GM19351 (cell line): ENCODE measurements at regions not wholly inside any gene's neighbourhood (a gene's known extent, or its start where the extent isn't known, plus 50 kb on each side); places are given as distances from the start of the nearest gene placed in this dataset.
A peak's percentile ranks its signal among the peaks of the same experiment; 100 is the strongest.

ENCODE experiments used
- ATAC-seq: cut with Tn5 transposase; IDR thresholded peaks from one replicate; pipeline ENCODE4 v1.9.1; 2021; ENCODE audit warnings: mild to moderate bottlenecking, moderate library complexity; ENCODE audit not compliant: unreplicated experiment

DNA sequence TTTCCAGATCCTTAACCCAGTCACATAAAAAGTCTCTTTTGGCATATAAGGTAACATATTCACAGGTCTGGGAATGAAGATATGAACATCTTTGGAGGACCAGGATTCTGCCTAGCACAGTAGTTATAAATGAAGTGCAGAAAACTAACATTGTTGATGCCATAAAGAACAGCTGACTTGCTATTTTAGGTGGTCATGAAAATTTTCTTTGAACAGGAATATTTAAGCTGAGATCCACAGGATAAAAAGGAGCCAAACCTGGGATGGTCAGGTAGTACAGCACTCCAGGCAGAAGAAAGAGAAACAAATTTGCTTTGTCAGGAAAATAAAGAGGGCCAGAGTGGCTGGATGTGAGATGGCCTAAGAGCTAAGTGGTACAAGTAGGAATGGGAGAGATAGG, 80.0 kb downstream of the CENPW start:
- ATAC-seq, result no peak

DNA sequence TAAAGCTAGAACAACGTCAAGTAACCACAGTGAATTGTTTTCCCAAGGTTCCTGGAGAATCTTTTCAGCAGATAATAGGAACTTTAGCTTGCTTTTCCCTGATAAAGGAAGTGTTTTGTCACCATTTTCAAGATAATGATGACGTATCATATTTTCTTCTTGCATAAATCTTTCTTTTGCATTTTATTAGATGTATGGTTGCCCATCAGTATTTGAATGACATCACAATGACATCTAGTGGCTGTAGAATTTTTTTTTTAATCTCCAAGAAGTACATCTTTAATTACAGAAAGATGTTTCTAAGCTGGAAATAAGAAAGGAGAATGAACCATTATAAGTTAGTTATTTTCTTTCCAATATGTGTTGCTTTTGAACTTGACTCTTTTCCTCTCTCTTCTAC, 83.0 kb downstream of the CENPW start:
- ATAC-seq, result no peak

DNA sequence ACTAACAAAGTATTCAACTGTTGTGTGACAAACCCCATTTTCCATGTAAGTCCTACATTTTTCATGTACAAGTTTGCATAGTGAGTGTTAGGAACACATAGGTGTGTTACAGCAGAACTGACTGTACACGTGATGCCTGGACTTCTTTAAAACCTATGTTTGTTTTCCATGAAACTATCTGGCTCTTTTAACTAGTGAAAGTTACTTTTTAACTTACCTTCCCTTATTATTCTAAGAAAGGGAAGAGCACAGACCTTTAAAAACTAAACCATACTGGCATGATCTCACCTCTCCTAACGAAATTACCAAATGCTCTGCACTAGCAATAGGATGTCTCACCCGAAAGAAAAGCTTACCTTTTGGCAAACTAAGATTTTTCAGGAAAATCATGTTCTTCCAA, 87.8 kb downstream of the CENPW start:
- ATAC-seq, result no peak

DNA sequence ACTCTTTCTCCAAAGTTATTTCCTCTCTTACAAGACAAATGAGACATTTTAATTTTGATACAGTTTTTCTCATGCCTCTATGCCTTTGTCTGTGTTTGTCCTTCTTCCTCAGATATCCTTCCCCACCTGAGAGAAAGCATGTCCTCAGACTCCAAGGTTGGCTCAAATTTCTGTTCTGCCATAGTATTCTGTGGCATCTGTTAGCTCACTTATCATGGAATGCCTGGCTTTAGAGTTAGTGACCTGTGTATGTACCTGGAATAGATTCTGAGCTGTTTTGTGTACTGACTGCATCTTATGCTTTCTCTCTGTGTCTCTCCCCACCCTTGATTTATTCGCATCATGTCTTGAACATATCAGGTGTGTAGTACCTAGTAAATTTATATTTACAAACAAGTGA, 90.0 kb downstream of the CENPW start:
- no peak for ATAC-seq

DNA sequence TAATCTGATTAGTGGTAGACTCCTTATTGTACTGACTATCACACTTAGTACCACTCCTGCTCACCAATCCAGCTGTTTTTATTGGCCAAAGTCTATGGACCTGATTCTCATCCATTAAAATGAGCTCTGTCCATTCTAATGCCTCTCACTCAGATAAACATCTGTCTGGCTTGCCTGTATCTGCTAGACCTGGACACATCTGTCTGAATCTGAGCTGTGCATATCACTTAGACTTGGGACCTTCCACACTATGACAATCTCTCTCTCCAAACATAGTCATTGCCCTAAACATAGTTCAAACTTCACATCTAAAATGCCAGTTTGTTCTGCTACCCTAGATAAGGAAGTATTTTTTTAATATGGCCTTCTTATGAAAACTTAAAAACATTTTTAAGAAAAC, 92.6 kb downstream of the CENPW start:
- no peak for ATAC-seq

DNA sequence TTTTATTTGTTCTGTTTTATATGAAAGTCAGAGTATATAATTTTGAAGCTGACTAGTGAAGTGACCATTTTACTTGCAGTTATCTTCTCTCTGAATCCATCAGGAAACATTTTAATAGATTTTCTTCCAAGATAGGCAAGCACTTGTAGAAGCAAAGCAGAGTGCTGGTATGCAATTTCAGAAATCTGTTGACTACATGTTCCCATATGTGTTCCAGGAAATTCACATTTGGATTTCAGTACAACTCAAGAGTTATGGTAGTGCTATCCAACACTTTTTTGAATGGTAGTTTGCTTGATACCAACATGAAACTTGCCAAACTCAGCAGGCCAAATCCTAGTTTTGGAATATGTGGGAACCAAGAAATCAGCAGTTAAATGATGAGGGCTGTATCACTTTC, 94.0 kb downstream of the CENPW start:
- ATAC-seq, result no peak

DNA sequence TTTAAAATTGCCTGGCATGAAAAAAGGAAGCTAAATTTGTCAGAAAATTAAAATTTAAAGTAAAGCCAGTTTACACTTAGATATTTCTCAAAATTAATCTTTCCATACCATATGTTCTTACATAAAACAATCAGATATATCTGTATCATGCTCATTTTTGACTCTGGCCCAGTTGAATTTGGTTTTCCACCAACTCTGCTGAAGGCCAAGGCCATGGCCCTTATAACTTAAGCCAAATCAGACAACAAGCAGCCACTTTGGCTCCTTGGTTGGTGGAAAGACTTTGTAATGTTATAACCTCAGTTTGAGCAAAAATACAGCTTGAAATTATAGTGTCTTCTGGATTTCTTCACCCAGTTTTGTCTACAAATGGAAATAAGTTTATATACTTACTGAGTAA, 97.3 kb downstream of the CENPW start:
- ATAC-seq, result no peak

DNA sequence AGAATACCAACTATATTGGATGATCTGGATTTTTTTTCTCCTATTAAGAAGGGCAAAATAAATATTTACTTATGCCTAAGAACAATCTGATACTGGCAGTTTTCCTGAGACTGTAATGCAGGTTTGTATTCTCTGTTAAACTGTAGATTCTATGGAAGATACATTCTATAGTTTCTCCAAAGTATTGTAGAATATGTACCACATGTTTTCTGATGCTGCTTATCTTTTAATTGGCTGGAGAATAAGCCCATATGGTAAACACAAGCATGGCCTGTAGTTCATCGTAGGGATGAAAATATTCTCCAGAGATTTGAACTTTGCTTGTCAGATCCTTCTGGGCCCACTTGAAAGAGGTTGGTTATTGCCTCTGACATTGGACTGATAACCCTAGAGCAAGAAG, 99.1 kb downstream of the CENPW start:
- no peak for ATAC-seq

DNA sequence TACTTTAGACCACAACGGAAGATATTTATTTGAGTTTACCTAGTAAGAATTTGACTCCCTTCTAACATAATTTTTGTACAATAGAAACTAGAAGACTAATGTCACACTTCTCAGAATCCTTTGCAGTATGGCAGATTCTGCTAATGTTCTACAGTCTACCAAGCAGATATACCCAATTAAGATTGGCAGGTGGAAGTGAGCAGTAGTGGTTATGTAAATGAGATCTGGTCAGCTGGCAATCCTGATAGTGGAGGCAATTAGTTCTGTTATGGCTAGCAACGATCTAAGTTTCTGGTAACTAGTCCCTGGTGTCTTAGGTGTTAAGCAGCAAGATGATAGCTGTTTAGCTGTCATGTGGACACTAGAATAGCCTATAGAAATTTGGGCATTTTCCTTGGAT, 101.0 kb downstream of the CENPW start:
- ATAC-seq, result no peak

DNA sequence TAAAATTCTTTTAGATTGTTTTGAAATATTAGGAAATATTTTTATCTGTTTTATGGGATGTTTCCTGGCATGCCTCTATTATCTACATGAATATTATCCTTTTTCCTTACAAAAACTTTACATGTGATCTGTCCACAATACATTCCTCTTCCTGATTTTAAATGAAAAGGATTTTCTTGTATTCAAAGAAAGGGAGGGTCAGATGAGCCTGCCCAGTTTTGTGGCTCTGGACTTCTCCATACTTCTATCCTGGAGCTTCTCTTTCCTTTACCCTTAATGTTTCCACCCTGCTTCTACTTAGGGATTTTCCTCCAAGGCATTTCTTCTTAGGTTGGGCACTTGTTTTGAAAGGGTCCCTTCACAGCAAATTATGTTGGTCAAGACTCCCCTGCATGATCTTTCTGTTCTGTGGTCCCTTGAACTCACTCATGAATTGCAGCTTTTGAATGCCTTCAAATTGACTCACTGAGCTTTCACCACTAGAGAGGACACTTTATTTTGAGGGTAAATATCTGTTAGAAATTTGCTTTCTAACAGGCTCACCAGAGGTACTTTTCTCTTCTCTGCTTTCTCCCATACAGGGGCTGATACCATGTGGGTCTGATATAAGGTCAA, 104.9 kb downstream of the CENPW start:
- ATAC-seq, result no peak

DNA sequence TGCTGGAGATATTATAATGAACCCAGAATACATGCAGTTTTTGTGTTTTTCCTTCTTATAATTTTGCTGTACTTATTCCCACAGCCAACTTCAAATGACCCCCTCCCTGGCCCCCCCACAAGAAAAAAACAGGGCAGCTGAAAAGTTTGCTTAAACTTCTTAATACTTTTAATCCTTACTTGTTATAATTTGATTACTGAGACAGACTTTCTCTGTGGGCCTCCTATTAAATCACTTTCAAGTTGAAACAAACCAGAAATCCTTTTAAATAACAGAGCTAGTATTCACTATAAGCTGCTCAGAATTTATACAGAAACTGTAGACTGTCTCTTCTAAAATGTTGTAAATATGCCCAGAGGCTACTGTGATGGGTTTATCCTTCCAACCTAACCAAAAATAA, 106.3 kb downstream of the CENPW start:
- ATAC-seq, result no peak

DNA sequence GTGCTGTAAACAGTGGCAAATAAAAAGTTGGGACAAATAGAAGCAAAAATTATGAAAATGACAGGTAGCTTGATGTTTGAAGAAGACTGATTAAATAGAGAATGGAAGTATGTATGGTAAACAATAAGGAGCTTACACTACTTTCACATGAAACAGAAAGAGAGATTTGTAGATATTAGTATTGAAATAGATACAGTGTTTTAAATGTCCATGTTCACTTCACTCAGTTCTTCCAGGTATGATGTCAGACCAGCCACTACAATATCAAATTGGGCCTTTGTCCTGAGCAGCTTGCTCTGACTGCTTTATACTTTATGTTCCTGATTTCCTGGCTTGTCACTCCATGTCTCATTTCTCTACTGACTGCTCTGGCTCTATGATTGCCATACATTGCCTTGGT, 107.5 kb downstream of the CENPW start:
- peak; percentile 59 for ATAC-seq

DNA sequence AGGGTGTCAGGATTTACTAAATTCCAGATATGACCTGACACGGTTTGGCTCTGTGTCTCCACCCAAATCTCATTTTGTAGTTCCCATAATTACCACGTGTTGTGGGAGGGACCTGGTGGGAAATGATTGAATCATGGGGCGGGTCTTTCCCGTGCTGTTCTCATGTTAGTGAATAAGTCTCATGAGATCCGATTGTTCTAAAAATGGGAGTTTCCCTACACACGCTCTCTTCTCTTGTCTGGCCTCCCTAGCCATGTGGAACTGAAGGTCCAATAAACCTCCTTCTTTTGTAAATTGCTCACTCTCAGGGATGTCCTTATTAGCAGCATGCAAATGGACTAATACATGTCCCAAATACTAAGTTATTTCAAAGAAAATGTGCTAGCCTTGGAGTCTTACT, 121.1 kb downstream of the CENPW start:
- no peak for ATAC-seq

DNA sequence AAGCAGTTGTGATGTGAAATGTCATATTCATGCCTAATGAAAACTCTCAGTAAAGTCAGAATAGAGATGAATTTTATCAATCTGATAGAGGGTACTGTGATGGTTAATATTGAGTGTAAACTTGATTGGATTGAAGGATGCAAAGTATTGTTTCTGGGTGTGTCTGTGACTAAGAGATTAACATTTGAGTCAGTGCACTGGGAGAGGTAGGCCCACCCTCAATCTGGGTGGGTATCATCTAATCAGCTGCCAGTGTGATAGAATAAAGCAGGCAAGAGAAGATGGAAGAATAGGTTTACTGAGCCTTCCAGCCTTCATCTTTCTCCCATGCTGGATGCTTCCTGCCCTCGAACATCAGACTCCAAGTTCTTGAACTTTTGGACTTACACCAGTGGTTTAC, 124.3 kb downstream of the CENPW start:
- ATAC-seq, result no peak

DNA sequence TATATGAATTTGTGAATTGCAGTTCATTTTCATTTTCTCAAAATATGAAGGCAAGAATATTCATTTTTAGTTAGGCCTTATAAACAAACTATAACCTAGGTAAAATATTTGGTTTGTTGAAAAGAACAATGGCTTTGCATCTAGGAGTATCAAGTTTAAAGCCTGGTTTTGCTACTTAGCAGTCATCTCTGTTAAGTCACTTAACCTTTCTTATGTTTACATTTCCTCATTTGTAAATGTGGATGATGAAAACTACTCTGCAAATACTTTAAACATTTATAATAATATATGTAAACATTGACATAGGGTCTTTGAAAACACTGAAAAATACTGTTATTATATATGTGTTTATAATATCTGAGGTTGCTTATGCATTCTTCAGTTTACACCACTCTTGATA, 135.5 kb downstream of the CENPW start:
- ATAC-seq, result no peak

DNA sequence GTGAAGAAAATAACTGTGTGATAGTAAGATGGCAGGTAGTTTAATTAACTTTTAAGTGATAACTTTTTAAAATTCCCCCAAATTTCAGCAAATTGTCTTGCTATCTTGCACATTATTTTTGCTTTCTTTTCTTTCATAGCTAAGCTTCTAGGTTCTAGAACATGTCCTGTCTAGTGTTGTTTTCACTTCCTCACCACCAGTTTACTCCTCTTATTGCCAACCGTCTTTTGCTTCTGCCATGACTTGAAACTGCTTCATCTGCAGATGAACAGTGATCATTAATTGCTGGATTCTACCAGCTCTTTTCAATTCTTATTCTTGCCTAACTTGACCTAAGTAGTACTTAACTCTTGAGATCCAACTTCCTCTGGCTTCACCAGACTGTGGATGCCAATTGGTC, 137.8 kb downstream of the CENPW start:
- peak; percentile 91 for ATAC-seq

DNA sequence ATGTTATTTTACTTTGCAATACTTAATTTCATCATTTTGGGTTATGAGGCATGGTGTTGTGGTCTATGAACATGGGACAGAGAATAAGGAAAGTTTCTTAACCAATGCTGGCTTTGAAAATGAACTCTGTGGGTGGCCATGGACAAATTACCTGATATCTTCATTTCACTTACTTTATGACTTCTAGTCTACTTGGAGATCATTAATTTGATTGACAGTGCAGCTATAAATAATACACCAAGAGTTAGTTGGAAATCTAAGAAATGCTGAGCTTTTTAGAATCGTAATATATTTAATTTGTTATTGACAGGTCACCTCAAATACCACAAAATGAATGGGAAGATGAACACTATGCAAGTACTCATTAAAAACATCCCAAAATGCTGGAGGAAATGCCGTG, 140.4 kb downstream of the CENPW start:
- ATAC-seq, result no peak

DNA sequence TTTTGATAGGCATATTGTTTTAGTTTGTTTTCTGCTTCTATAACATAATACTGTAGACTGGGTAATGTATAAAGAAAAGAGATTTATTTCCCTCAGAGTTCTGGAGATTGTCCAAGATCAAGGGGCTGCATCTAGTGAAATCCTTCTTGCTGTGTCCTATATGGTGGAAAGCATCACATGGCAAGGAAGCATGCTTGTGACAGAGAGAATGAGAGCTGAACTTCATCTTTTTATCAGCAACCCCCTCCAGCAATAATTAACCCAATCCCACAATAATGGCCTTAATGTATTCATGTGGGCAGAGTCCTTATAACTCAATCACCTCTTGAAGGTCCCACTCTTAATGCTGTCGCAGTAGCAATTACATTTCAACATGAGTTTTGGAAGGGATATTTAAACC, 141.4 kb downstream of the CENPW start:
- no peak for ATAC-seq

DNA sequence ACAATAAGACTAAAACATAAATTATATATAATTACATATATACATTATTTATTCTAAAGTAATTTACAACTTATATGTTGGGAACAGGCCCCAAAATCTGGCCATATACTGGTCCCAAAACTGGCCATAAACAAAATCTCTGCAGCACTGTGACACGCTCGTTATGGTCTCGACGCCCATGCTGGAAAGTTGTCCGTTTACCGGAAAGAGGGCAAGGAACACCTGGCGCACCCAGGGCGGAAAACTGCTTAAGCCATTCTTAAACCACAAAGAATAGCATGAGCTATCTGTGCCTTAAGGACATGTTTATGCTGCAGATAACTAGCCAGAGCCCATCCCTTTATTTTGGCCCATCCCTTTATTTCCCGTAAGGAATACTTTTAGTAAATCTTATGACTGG, 164.9 kb downstream of the CENPW start:
- no peak for ATAC-seq

DNA sequence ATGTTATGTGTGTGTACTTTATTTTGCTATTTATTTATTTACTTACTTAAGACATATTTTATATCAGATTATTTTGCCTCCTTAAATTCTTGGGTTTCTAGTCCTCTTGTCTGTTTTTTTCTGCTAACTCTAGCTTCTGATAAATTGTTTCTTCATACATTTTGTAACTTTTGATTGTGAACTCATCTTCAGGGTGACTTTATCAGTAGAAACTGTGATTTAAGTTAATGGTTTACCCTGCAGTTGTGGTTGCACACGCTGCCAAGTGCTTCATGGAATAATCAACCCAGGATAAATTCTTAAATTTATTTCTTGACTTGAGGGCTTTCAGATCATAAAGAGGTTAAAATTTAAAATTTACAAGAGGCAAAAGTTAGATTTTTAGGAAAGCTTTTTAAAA, 173.3 kb downstream of the CENPW start:
- ATAC-seq, result no peak

DNA sequence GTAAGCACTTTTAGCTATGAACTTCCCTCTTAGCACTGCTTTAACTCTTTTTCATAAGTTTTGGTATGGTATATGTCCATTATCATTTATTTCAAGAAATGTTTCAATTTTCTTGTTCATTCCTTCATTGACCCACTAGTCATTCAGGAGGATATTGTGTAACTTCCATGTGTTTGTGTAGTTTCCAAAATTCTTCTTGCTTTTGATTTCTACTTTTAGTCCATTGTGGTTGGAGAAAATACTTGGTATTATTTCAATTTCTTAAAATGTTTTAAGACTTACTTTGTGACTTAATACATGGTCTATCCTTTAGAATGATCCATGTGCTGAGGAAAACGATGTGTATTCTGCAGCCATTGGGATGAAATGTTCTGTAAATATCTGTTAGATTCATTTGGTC, 176.5 kb downstream of the CENPW start:
- no peak for ATAC-seq

DNA sequence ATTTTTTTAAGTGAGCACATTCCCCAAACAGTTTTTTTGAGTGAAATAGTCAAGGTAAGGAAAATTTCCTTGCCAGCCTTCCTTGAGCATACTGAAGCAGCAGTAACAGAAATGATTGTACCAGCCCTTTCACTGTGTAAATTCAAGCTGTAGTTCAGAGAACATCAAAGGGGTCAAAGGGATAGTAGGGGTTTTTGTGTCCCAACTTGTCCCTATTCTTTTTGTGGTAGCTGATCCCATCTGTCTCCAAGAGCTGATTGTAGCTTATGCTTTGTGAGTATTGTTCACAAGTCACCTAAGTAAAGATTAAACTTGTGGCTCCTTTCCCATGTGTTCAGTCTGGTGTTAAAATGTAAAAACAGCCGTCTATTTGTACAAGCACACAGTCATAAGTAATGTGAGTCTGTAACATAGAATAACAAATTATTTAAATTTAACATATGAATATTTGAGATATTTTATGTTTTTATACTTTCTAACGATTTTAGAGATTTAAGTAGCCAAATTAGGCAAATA, 185.0 kb downstream of the CENPW start:
- ATAC-seq, result no peak

DNA sequence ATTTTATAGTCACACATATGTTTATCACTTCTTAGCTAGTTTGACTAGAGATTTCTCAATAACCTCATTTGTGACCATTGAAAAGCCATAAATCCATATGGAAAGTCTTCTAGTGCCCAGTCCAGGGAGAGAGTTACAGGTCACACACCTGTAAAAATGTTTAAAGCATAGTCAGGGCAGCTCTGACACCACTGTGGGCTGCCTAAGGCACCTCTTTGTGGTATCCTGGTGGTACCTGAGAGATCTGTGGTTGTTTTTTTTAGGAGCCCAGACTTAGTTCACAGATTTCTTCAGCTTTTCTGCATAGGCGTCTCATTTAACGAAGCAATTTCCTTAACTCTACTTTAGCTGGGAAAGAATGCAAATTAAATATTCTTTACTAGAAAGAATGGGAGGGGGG, 186.6 kb downstream of the CENPW start:
- no peak for ATAC-seq
